ENCODE measurements at regions not wholly inside any gene's neighbourhood (a gene's known extent, or its start where the extent isn't known, plus 50 kb on each side); places are given as distances from the start of the nearest gene placed in this dataset.

GRCh38 chr18:11237066-11237465 lies 87.7 kb upstream of the PIEZO2 start:
- no peak for TF ChIP-seq POLR2A (IDR thresholded peaks at IDR 0.05)
- TF ChIP-seq CTCF (IDR thresholded peaks at IDR 0.05) = no peak
